ENCODE measurements at regions not wholly inside any gene's neighbourhood (a gene's known extent, or its start where the extent isn't known, plus 50 kb on each side); places are given as distances from the start of the nearest gene placed in this dataset.

DNA sequence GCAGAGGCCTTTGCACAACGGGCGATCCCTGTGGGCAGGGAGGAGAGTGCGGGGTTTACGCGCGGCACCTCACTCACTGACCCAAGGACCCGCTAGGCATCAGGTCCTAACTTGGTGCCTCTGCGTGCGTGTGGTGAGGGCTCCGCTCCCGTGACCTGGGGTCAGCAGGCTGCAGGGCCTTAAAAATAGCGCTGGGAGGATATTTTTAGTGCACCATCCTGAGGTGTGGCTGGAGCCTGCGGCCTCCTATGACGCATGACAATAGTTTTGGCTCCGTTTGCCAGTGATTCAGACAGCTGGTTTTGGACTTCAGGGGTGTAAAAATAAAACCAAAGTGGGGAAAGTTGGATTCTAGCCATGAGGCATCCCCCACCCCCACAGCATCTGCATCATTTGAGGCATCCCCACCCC is 139.0 kb downstream of the FAM43A start:
- intact Hi-C loops (cut with micrococcal nuclease): no loop called here

DNA sequence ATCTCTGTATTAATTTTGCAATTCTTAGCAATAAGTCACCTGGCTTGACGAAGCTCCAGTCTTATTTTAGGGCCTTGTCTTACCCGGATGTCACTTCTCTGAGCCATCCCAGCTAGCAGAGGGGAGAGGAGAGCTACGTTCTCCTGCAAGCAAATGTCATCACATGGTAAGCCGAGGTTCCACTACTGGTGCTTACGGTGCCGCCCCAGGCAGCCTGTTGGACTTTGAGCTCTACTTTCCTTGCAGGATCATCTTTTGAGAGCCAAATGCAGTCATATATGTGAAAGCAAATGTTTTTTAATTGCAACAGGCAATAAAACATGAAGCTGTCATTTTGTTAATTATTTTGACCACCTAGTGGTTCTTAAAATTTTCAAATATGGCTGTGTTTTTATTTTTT is 140.9 kb downstream of the FAM43A start:
- intact Hi-C loops (cut with micrococcal nuclease): no loop called here

More for the DNA sequence above, 139.0 kb downstream of the FAM43A start:
- no peaks in the 10 kb centered on the region for H3K36me3 Mint-ChIP-seq (ENCODE audit: low read depth)
- peaks cover 9% of the 10 kb centered on the region for H3K27me3 Mint-ChIP-seq
- H3K9me3 Mint-ChIP-seq: no peaks in the 10 kb centered on the region
- H3K4me3 Mint-ChIP-seq: no peak overlapping the region
- H3K27ac Mint-ChIP-seq: no peak overlapping the region
- no peaks in the 10 kb centered on the region for H3K4me1 Mint-ChIP-seq (ENCODE audit: low read depth)

GRCh38 chr3:194827486-194827885 is 141.8 kb downstream of the FAM43A start:
- H3K9me3 Mint-ChIP-seq: no peaks in the 10 kb centered on the region
- H3K4me3 Mint-ChIP-seq: no peak overlapping the region
- intact Hi-C loops (cut with micrococcal nuclease): no loop called here
- H3K27me3 Mint-ChIP-seq: peaks cover 9% of the 10 kb centered on the region
- H3K4me1 Mint-ChIP-seq (ENCODE audit: low read depth): peaks cover 10% of the 10 kb centered on the region
- H3K36me3 Mint-ChIP-seq (ENCODE audit: low read depth): no peaks in the 10 kb centered on the region
- no peak overlapping the region for H3K27ac Mint-ChIP-seq

More for the DNA sequence above, 140.9 kb downstream of the FAM43A start:
- Mint-ChIP-seq H3K4me1 (ENCODE audit: low read depth) (peaks cover 6% of the 10 kb centered on the region), H3K27ac (no peak overlapping the region), H3K27me3 (peaks cover 9% of the 10 kb centered on the region), H3K9me3 (no peaks in the 10 kb centered on the region), H3K4me3 (no peak overlapping the region), H3K36me3 (ENCODE audit: low read depth) (no peaks in the 10 kb centered on the region)

GRCh38 chr3:194828116-194828515 is 142.4 kb downstream of the FAM43A start:
- intact Hi-C loops (cut with micrococcal nuclease): no loop called here
- Mint-ChIP-seq H3K9me3 (no peaks in the 10 kb centered on the region), H3K4me1 (ENCODE audit: low read depth) (peaks cover 10% of the 10 kb centered on the region), H3K27me3 (peaks cover 7% of the 10 kb centered on the region), H3K27ac (no peak overlapping the region), H3K4me3 (no peak overlapping the region), H3K36me3 (ENCODE audit: low read depth) (no peaks in the 10 kb centered on the region)

DNA sequence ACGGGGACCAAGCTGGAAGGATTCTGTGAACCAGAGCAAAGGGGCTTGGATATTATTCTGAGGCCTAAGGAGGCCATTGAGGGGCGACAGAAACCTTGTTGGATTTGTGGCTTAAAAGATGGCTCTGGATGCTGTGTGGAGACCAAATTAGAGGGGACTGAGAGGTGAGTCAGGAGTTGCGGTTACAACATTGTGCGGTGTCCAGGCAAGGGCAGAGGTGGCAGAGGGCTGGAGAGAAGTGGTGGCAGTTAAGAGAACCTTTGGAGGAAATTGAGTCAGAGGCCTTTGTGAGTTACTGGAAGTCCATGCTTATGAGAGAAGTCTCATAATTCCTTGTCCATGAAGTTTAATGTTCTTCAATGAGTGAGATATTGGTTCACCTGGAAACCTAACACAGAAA is 143.2 kb downstream of the FAM43A start:
- H3K27ac Mint-ChIP-seq: no peak overlapping the region
- no peaks in the 10 kb centered on the region for H3K36me3 Mint-ChIP-seq (ENCODE audit: low read depth)
- no peak overlapping the region for H3K4me3 Mint-ChIP-seq
- H3K27me3 Mint-ChIP-seq: peaks cover 9% of the 10 kb centered on the region
- H3K4me1 Mint-ChIP-seq (ENCODE audit: low read depth): peaks cover 10% of the 10 kb centered on the region
- H3K9me3 Mint-ChIP-seq: no peaks in the 10 kb centered on the region
- intact Hi-C loops (cut with micrococcal nuclease): no loop called here

DNA sequence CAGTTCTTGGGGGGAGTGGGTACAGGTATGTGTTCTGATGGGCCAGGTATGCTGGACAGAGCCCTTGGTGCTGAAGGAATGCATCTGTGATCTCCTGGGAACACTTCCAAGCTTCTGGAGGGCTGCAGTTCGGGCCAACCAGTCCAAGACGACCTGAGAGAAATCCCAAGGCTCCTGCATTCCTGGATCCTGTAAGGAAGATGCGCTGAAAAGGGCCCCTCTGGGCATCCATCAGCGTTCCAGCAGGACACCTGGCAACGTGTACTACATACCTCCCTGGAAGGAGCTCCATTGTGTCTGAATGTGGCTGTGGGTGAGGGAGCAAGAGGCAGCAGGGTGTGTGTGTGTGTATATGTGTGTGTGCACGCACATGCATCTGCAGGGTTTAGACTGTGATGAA is 144.7 kb downstream of the FAM43A start:
- peaks cover 6% of the 10 kb centered on the region for H3K27me3 Mint-ChIP-seq
- H3K9me3 Mint-ChIP-seq: no peaks in the 10 kb centered on the region
- H3K4me1 Mint-ChIP-seq (ENCODE audit: low read depth): peaks cover 10% of the 10 kb centered on the region
- no peak overlapping the region for H3K27ac Mint-ChIP-seq
- H3K36me3 Mint-ChIP-seq (ENCODE audit: low read depth): no peaks in the 10 kb centered on the region
- intact Hi-C loops (cut with micrococcal nuclease): no loop called here
- H3K4me3 Mint-ChIP-seq: no peak overlapping the region

- H3K9me3 Mint-ChIP-seq: no peaks in the 10 kb centered on the region
- H3K4me1 Mint-ChIP-seq (ENCODE audit: low read depth): peaks cover 10% of the 10 kb centered on the region
- H3K27ac Mint-ChIP-seq: no peak overlapping the region
- intact Hi-C loops (cut with micrococcal nuclease): no loop called here
- no peak overlapping the region for H3K4me3 Mint-ChIP-seq
- peaks cover 6% of the 10 kb centered on the region for H3K27me3 Mint-ChIP-seq
- no peaks in the 10 kb centered on the region for H3K36me3 Mint-ChIP-seq (ENCODE audit: low read depth)
Observed at GRCh38 chr3:194830978-194831377, 145.3 kb downstream of the FAM43A start.

DNA sequence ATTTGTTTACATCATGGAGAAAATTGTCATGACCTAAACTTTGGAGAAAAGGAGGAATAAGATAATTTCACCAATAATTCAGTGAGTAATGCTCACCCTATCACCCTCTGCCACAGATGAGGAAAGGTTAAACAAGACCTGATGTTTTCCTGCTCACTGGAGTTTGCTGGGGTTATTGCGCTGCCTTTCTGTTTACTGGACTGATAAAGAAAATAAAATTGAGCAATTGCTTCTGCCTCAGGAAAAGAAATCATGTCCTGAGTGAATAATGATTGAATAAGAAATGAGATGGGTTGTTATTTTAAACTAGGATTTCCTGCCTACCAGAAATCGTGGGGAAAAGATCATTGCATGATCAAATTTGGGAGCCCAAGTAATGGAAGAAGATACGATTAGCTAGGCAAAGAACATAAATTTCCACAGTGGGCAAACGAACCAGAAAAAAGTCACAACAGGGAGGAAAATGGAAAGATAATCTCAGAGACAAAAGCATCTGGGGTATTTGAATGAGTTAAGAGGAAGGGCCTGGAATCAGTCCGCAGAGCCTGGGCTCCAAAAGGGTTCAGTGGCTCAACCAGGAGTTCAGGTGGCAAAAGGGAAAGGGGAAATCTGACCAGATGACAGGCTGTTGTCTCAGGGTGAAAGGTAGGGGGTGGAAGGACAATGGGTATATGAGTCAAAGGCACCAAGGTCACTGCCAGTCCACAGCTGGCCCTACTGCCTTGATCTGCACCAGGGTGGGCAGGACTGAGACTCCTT is 146.8 kb downstream of the FAM43A start:
- Mint-ChIP-seq H3K27me3 (peaks cover 6% of the 10 kb centered on the region), H3K4me3 (no peak overlapping the region), H3K27ac (no peak overlapping the region), H3K9me3 (no peaks in the 10 kb centered on the region), H3K36me3 (ENCODE audit: low read depth) (no peaks in the 10 kb centered on the region), H3K4me1 (ENCODE audit: low read depth) (peaks cover 10% of the 10 kb centered on the region)
- intact Hi-C loops (cut with micrococcal nuclease): no loop called here

GRCh38 chr3:194833114-194833910 is 147.6 kb downstream of the FAM43A start:
- Mint-ChIP-seq H3K27ac (no peak overlapping the region), H3K9me3 (no peaks in the 10 kb centered on the region), H3K36me3 (ENCODE audit: low read depth) (no peaks in the 10 kb centered on the region), H3K4me1 (ENCODE audit: low read depth) (peaks cover 10% of the 10 kb centered on the region), H3K27me3 (peaks cover 6% of the 10 kb centered on the region), H3K4me3 (no peak overlapping the region)
- intact Hi-C loops (cut with micrococcal nuclease): no loop called here

DNA sequence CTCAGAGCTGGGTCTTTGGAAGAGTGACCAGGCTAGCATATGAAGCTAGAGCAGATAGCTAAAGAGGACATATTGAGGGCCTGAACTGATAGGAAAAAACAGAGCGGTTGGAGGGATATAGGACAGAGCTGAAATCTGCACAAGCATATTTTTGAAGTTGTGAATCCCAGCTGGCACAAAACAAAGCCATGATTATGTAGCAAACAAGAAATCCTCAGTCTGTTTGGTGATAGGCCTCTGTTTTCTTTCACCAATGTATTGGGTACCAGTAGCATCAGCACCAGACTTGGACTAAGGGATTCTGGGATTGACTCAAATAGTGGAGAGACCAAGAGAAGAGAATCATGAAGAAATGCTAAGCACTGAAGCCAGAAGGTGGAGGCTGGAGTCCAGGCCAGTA is 151.0 kb downstream of the FAM43A start:
- Mint-ChIP-seq H3K27ac (no peak overlapping the region), H3K36me3 (ENCODE audit: low read depth) (no peaks in the 10 kb centered on the region), H3K9me3 (no peaks in the 10 kb centered on the region), H3K27me3 (peaks cover 4% of the 10 kb centered on the region), H3K4me3 (no peak overlapping the region), H3K4me1 (ENCODE audit: low read depth) (peaks cover 3% of the 10 kb centered on the region)
- intact Hi-C loops (cut with micrococcal nuclease): no loop called here

- H3K9me3 Mint-ChIP-seq: no peaks in the 10 kb centered on the region
- no peak overlapping the region for H3K27ac Mint-ChIP-seq
- H3K4me1 Mint-ChIP-seq (ENCODE audit: low read depth): no peaks in the 10 kb centered on the region
- peaks cover 4% of the 10 kb centered on the region for H3K27me3 Mint-ChIP-seq
- intact Hi-C loops (cut with micrococcal nuclease): no loop called here
- H3K36me3 Mint-ChIP-seq (ENCODE audit: low read depth): no peaks in the 10 kb centered on the region
- H3K4me3 Mint-ChIP-seq: no peak overlapping the region
Observed at GRCh38 chr3:194837457-194838127, 151.9 kb downstream of the FAM43A start.

GRCh38 chr3:194838236-194838635 is 152.6 kb downstream of the FAM43A start:
- no peaks in the 10 kb centered on the region for H3K36me3 Mint-ChIP-seq (ENCODE audit: low read depth)
- H3K27me3 Mint-ChIP-seq: peaks cover 2% of the 10 kb centered on the region
- peaks cover 4% of the 10 kb centered on the region for H3K4me1 Mint-ChIP-seq (ENCODE audit: low read depth)
- intact Hi-C loops (cut with micrococcal nuclease): no loop called here
- no peak overlapping the region for H3K27ac Mint-ChIP-seq
- no peak overlapping the region for H3K4me3 Mint-ChIP-seq
- no peaks in the 10 kb centered on the region for H3K9me3 Mint-ChIP-seq

DNA sequence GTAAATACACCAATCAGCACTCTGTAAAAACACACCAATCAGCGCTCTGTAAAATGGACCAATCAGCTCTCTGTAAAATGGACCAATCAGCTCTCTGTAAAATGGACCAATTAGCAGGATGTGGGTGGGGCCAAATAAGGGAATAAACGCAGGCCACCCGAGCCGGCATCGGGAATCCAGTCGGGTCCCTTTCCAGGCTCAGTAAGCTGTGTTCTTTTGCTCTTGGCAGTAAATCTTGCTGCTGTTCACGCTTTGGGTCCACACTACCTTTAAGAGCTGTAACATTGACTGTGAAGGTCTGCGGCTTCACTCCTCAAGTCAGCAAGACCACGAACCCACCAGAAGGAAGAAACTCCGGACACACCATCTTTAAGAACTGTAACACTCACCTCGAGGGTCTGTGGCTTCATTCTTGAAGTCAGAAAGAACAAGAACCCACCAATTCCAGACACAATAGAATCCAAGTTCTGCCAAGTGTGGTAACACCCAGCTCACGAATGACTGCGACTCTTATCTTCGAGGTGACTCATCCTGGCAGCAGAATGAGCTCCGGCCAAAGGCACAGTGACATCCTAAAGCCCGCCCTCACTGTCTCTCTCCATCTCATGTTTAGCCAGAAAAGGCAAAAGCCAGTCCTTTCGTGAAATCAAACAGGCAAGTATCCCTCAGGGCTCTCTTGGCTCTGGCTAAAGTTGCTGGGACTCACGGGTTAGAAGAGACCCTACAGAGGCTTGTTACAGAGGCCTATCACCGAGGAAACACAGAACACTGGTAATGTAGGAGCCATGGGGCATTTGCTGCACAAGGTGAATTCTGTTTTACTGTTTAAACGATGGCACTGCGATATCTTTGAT is 155.2 kb downstream of the FAM43A start:
- Mint-ChIP-seq H3K4me3 (no peak overlapping the region), H3K36me3 (ENCODE audit: low read depth) (no peaks in the 10 kb centered on the region), H3K27me3 (peaks cover 1% of the 10 kb centered on the region), H3K27ac (no peak overlapping the region), H3K9me3 (no peaks in the 10 kb centered on the region), H3K4me1 (ENCODE audit: low read depth) (peaks cover 14% of the 10 kb centered on the region)
- intact Hi-C loops (cut with micrococcal nuclease): no loop called here
